ENCODE measurements at regions not wholly inside any gene's neighbourhood (a gene's known extent, or its start where the extent isn't known, plus 50 kb on each side); places are given as distances from the start of the nearest gene placed in this dataset.

- TF ChIP-seq, protein P1, sequence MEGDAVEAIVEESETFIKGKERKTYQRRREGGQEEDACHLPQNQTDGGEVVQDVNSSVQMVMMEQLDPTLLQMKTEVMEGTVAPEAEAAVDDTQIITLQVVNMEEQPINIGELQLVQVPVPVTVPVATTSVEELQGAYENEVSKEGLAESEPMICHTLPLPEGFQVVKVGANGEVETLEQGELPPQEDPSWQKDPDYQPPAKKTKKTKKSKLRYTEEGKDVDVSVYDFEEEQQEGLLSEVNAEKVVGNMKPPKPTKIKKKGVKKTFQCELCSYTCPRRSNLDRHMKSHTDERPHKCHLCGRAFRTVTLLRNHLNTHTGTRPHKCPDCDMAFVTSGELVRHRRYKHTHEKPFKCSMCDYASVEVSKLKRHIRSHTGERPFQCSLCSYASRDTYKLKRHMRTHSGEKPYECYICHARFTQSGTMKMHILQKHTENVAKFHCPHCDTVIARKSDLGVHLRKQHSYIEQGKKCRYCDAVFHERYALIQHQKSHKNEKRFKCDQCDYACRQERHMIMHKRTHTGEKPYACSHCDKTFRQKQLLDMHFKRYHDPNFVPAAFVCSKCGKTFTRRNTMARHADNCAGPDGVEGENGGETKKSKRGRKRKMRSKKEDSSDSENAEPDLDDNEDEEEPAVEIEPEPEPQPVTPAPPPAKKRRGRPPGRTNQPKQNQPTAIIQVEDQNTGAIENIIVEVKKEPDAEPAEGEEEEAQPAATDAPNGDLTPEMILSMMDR (conservative IDR thresholded peaks at IDR 0.05): no peak
- TF ChIP-seq EZH2 (IDR thresholded peaks at IDR 0.05; ENCODE audit: low read depth): no peak
These were observed 187.4 kb downstream of the LPIN1 start for GRCh38 chr2:11933854-11934253.
